HEK293 (cell line): ENCODE measurements at regions not wholly inside any gene's neighbourhood (a gene's known extent, or its start where the extent isn't known, plus 50 kb on each side); places are given as distances from the start of the nearest gene placed in this dataset.

Experiments
- CTCF ChIA-PET: fragments of 350-600 bp; formaldehyde crosslinking; extraction: SDS; loops from one replicate; lab custom pipeline; 2021; ENCODE audit warnings: antibody characterized with exemption; lab: Yijun Ruan, JAX
- POLR2A ChIA-PET: fragments of 300-600 bp; formaldehyde crosslinking; extraction: SDS; loops from one replicate; lab custom pipeline; 2020; ENCODE audit warnings: antibody characterized with exemption, inconsistent platforms; lab: Yijun Ruan, JAX
- H3K27ac ChIP-seq: fragments of 200-500 bp; sonication (Bioruptor generic); 2 replicates; pipeline ENCODE4 v1.5.1; 2014; ENCODE audit warnings: low read depth, low read length, control low read depth, inconsistent platforms; ENCODE audit errors: extremely low read depth
- H3K36me3 ChIP-seq, 2 experiments: fragments of 200-500 bp in 1 of 2; sonication (Bioruptor generic) in 1 of 2; 1 replicate in 1 of 2; 2 replicates in 1 of 2; pipeline ENCODE4 v1.5.1; 2014 to 2017; ENCODE audit warnings: inconsistent platforms in 2 of 2, low read length in 2 of 2; ENCODE audit not compliant: control insufficient read depth in 2 of 2, insufficient read depth in 1 of 2
- H3K4me1 ChIP-seq: fragments of 200-500 bp; sonication (Bioruptor generic); 2 replicates; pipeline ENCODE4 v1.5.1; 2014; ENCODE audit warnings: mild to moderate bottlenecking, low read length, inconsistent platforms; ENCODE audit not compliant: control insufficient read depth, insufficient read depth
- H3K4me3 ChIP-seq: 2 replicates; pipeline ENCODE4 v1.5.1; 2011; ENCODE audit warnings: low read depth, mild to moderate bottlenecking, control low read depth, low read length, moderate library complexity
- H3K9me3 ChIP-seq: fragments of 200-500 bp; sonication (Bioruptor generic); 2 replicates; pipeline ENCODE4 v1.5.1; 2014; ENCODE audit warnings: low read depth, low read length, inconsistent platforms; ENCODE audit not compliant: control insufficient read depth, insufficient read depth
- EGR2 ChIP-seq: fragments of 450-650 bp; formaldehyde crosslinking; IDR thresholded peaks from 2 replicates; pipeline ENCODE4 v1.5.1; 2016; ENCODE audit warnings: low read depth, missing biosample characterization, missing genetic modification characterization
- FEZF1 ChIP-seq: fragments of 450-650 bp; formaldehyde crosslinking; IDR thresholded peaks from 2 replicates; pipeline ENCODE4 v1.5.1; 2016; ENCODE audit warnings: missing biosample characterization, missing genetic modification characterization
- HIC1 ChIP-seq: fragments of 450-650 bp; formaldehyde crosslinking; IDR thresholded peaks from 2 replicates; pipeline ENCODE4 v1.5.1; 2016; ENCODE audit warnings: missing biosample characterization, missing genetic modification characterization
- KLF10 ChIP-seq: fragments of 450-650 bp; IDR thresholded peaks from 2 replicates; pipeline ENCODE4 v1.5.1; 2018; ENCODE audit warnings: missing biosample characterization, mild to moderate bottlenecking, missing genetic modification characterization
- SCRT2 ChIP-seq: fragments of 450-650 bp; formaldehyde crosslinking; IDR thresholded peaks from 2 replicates; pipeline ENCODE4 v1.5.1; 2016; ENCODE audit warnings: missing biosample characterization, missing genetic modification characterization
- SP3 ChIP-seq: fragments of 450-650 bp; formaldehyde crosslinking; IDR thresholded peaks from 2 replicates; pipeline ENCODE4 v1.5.1; 2016; ENCODE audit warnings: missing biosample characterization, missing genetic modification characterization
- TRIM28 ChIP-seq: IDR thresholded peaks from 2 replicates; pipeline ENCODE4 v1.6.1; 2011; ENCODE audit warnings: low read length, control low read depth, borderline replicate concordance
- TSHZ1 ChIP-seq: fragments of 450-650 bp; formaldehyde crosslinking; IDR thresholded peaks from 2 replicates; pipeline ENCODE4 v1.5.1; 2016; ENCODE audit warnings: missing biosample characterization, missing genetic modification characterization, borderline replicate concordance
- WT1 ChIP-seq: fragments of 450-650 bp; formaldehyde crosslinking; IDR thresholded peaks from 2 replicates; pipeline ENCODE4 v1.5.1; 2016; ENCODE audit warnings: missing biosample characterization, missing genetic modification characterization
- ZBTB11 ChIP-seq: fragments of 450-650 bp; formaldehyde crosslinking; conservative IDR thresholded peaks from 2 replicates; pipeline ENCODE4 v1.5.1; 2016; ENCODE audit warnings: low read depth, missing biosample characterization, missing genetic modification characterization
- ZNF112 ChIP-seq: fragments of 450-650 bp; formaldehyde crosslinking; IDR thresholded peaks from 2 replicates; pipeline ENCODE4 v1.5.0; 2017; ENCODE audit warnings: missing biosample characterization, missing genetic modification characterization
- ZNF23 ChIP-seq: fragments of 450-650 bp; formaldehyde crosslinking; IDR thresholded peaks from 2 replicates; pipeline ENCODE4 v1.5.1; 2016; ENCODE audit warnings: missing biosample characterization, missing genetic modification characterization, borderline replicate concordance
- ZNF239 ChIP-seq: fragments of 450-650 bp; formaldehyde crosslinking; IDR thresholded peaks from 2 replicates; pipeline ENCODE4 v1.5.1; 2016; ENCODE audit warnings: missing biosample characterization, missing genetic modification characterization
- ZNF350 ChIP-seq: fragments of 450-650 bp; formaldehyde crosslinking; IDR thresholded peaks from 2 replicates; pipeline ENCODE4 v1.5.0; 2017; ENCODE audit warnings: missing biosample characterization, mild to moderate bottlenecking, missing genetic modification characterization
- ZNF37A ChIP-seq: fragments of 450-650 bp; IDR thresholded peaks from 2 replicates; pipeline ENCODE4 v1.5.1; 2018; ENCODE audit warnings: missing biosample characterization, missing genetic modification characterization
- ZNF518A ChIP-seq: fragments of 450-650 bp; formaldehyde crosslinking; conservative IDR thresholded peaks from 2 replicates; pipeline ENCODE4 v1.5.1; 2016; ENCODE audit warnings: low read depth, missing biosample characterization, missing genetic modification characterization
- ZNF558 ChIP-seq: fragments of 450-650 bp; formaldehyde crosslinking; IDR thresholded peaks from 2 replicates; pipeline ENCODE4 v1.5.1; 2016; ENCODE audit warnings: missing biosample characterization, missing genetic modification characterization
- ZNF560 ChIP-seq: fragments of 450-650 bp; formaldehyde crosslinking; IDR thresholded peaks from 2 replicates; pipeline ENCODE4 v1.5.1; 2017; ENCODE audit warnings: missing biosample characterization, missing genetic modification characterization, borderline replicate concordance
- ZNF571 ChIP-seq: fragments of 450-650 bp; formaldehyde crosslinking; IDR thresholded peaks from 2 replicates; pipeline ENCODE4 v1.5.0; 2017; ENCODE audit warnings: missing biosample characterization, missing genetic modification characterization
- ZNF621 ChIP-seq: fragments of 450-650 bp; formaldehyde crosslinking; IDR thresholded peaks from 2 replicates; pipeline ENCODE4 v1.5.1; 2017; ENCODE audit warnings: missing biosample characterization, missing genetic modification characterization
- ZNF623 ChIP-seq: fragments of 450-650 bp; formaldehyde crosslinking; IDR thresholded peaks from 2 replicates; pipeline ENCODE4 v1.5.1; 2016; ENCODE audit warnings: missing biosample characterization, missing genetic modification characterization
- ZNF837 ChIP-seq: fragments of 450-650 bp; formaldehyde crosslinking; IDR thresholded peaks from 2 replicates; pipeline ENCODE4 v1.5.1; 2016; ENCODE audit warnings: missing biosample characterization, missing genetic modification characterization

- H3K36me3 ChIP-seq: no peaks in the 10 kb centered on the region
- H3K4me1 ChIP-seq: no peaks in the 10 kb centered on the region
- H3K9me3 ChIP-seq: no peaks in the 10 kb centered on the region
- ChIA-PET POLR2A (no interaction called here), CTCF (no interaction called here)
- no peak overlapping the region for H3K4me3 ChIP-seq
- TF ChIP-seq ZNF560 (no peak), TSHZ1 (tag by site-specific recombination) (no peak), SP3 (no peak), ZNF621 (tag by site-specific recombination) (no peak), ZNF239 (tag by site-specific recombination) (no peak), ZNF112 (tag by site-specific recombination) (no peak), SCRT2 (tag by site-specific recombination) (no peak), TRIM28 (no peak), ZNF23 (tag by site-specific recombination) (no peak)
- TF ChIP-seq, all 188 proteins: peak for 0
- H3K27ac ChIP-seq: no peak overlapping the region
Observed at GRCh38 chr1:63041660-63042059, 257.7 kb downstream of the ATG4C start.

GRCh38 chr1:63042278-63042677, 258.3 kb downstream of the ATG4C start:
- ChIA-PET POLR2A (no interaction called here), CTCF (no interaction called here)
- H3K4me3 ChIP-seq: no peak overlapping the region
- H3K36me3 ChIP-seq: no peaks in the 10 kb centered on the region
- no peak overlapping the region for H3K27ac ChIP-seq
- no peaks in the 10 kb centered on the region for H3K4me1 ChIP-seq
- no peaks in the 10 kb centered on the region for H3K9me3 ChIP-seq
- TF ChIP-seq WT1: no peak
- TF ChIP-seq ZNF112 (tag by site-specific recombination): no peak
- no peak for TF ChIP-seq ZNF621 (tag by site-specific recombination)
- TF ChIP-seq FEZF1 (tag by site-specific recombination): no peak
- TF ChIP-seq EGR2: no peak
- TF ChIP-seq ZNF571 (tag by site-specific recombination): no peak
- TF ChIP-seq ZNF558 (tag by site-specific recombination): no peak
- TF ChIP-seq ZNF350 (tag by site-specific recombination): no peak
- TF ChIP-seq ZBTB11 (tag by site-specific recombination): no peak
- no peak for TF ChIP-seq ZNF239 (tag by site-specific recombination)
- no peak for TF ChIP-seq KLF10
- TF ChIP-seq ZNF623: no peak
- TF ChIP-seq ZNF837: no peak
- no peak for TF ChIP-seq ZNF37A (tag by site-specific recombination)
- TF ChIP-seq ZNF518A (tag by site-specific recombination): no peak
- no peak for TF ChIP-seq HIC1 (tag by site-specific recombination)
